Ascending aorta (tissue), 2 donors: ENCODE measurements at regions not wholly inside any gene's neighbourhood (a gene's known extent, or its start where the extent isn't known, plus 50 kb on each side); places are given as distances from the start of the nearest gene placed in this dataset.
"Not testable (repeated sequence)": the region's sequence is repeated elsewhere in the genome, so short reads cannot be mapped to it uniquely, and the experiment has no call there.

ENCODE experiments used
- DNase-seq, 2 donors: peaks; one replicate each; pipeline ENCODE4 v3.0.0-alpha.2; 2019; ENCODE audit warnings: low spot score in 2 of 2
- H3K27ac ChIP-seq, 2 donors: fragments of 200-600 bp; sonication (generic); one replicate each; pipeline ENCODE4 v1.5.1; 2016 to 2017; ENCODE audit warnings: mild to moderate bottlenecking in 1 of 2
- H3K27me3 ChIP-seq: fragments of 200-600 bp; sonication (generic); one replicate; pipeline ENCODE4 v1.5.1; 2017
- H3K36me3 ChIP-seq, 2 donors: fragments of 200-600 bp; sonication (generic); one replicate each; pipeline ENCODE4 v1.5.1; 2016
- H3K4me1 ChIP-seq, 2 donors: fragments of 200-600 bp; sonication (generic); one replicate each; pipeline ENCODE4 v1.5.1; 2016 to 2017; ENCODE audit warnings: mild to moderate bottlenecking in 1 of 2
- H3K4me3 ChIP-seq, 2 donors: fragments of 200-600 bp; sonication (generic); one replicate each; pipeline ENCODE4 v1.5.1; 2016 to 2017; ENCODE audit warnings: mild to moderate bottlenecking in 1 of 2
- H3K9me3 ChIP-seq, 2 donors: fragments of 200-600 bp; sonication (generic); one replicate each; pipeline ENCODE4 v1.5.1; 2016
- CTCF ChIP-seq, 3 experiments: fragments of 200-600 bp in 2 of 3; fragments of 450-650 bp in 1 of 3; sonication (generic) in 2 of 3; IDR thresholded peaks; one replicate each; pipeline ENCODE4 v1.5.1; 2016 to 2019; ENCODE audit warnings: antibody characterized with exemption in 3 of 3, mild to moderate bottlenecking in 1 of 3, moderate library complexity in 1 of 3
- intact Hi-C: fragments of 100-400 bp; cut with DNase I; formaldehyde crosslinking; loops from one replicate; pipeline ENCODE4 v1.15.1; 2023

- no peak for DNase-seq
- TF ChIP-seq CTCF (IDR thresholded peaks at IDR 0.05) = no peak
- H3K4me1 ChIP-seq = no peaks in the 10 kb centered on the region
- H3K27me3 ChIP-seq = no peaks in the 10 kb centered on the region
- no peaks in the 10 kb centered on the region for H3K9me3 ChIP-seq
- H3K36me3 ChIP-seq = no peaks in the 10 kb centered on the region
- H3K4me3 ChIP-seq = no peak overlapping the region
- H3K27ac ChIP-seq = no peak overlapping the region
- intact Hi-C loops = no loop called here
Measured at GRCh38 chr13:54536112-54536511, 1507.5 kb downstream of the OLFM4 start.

GRCh38 chr13:54563286-54563685 lies 1534.7 kb downstream of the OLFM4 start:
- Histone ChIP-seq H3K27me3 (no peaks in the 10 kb centered on the region), H3K4me1 (no peaks in the 10 kb centered on the region), H3K27ac (no peak overlapping the region), H3K4me3 (no peak overlapping the region), H3K36me3 (no peaks in the 10 kb centered on the region), H3K9me3 (no peaks in the 10 kb centered on the region)
- no peak for DNase-seq
- TF ChIP-seq CTCF (IDR thresholded peaks at IDR 0.05) = no peak
- intact Hi-C loops = no loop called here

GRCh38 chr13:54572037-54572436 lies 1543.4 kb downstream of the OLFM4 start:
- DNase-seq, H3K4me3 ChIP-seq, H3K36me3 ChIP-seq, H3K4me1 ChIP-seq, H3K27me3 ChIP-seq, intact Hi-C loops, H3K27ac ChIP-seq, H3K9me3 ChIP-seq: not testable (repeated sequence)

DNA sequence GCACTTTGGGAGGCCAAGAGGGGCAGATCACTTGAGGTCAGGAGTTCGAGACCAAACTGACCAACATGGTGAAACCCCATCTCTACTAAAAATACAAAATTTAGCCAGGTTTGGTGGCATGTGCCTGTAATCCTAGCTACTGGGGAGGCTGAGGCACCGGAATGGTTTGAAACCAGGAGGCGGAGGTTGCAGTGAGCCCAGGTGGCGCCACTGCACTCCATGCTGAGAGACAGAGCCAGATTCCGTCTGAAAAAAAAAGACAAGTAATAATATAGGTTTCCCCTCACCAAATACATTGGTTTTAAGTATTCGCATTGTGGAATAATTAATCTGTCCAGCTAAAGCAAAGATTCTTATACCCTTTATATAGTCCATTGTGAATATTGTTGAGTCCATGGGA lies 1544.6 kb downstream of the OLFM4 start:
- Histone ChIP-seq H3K9me3 (no peaks in the 10 kb centered on the region), H3K27me3 (no peaks in the 10 kb centered on the region), H3K36me3 (no peaks in the 10 kb centered on the region), H3K4me1 (no peaks in the 10 kb centered on the region), H3K27ac (no peak overlapping the region), H3K4me3 (no peak overlapping the region)
- intact Hi-C loops = no loop called here
- TF ChIP-seq CTCF (IDR thresholded peaks at IDR 0.05) = no peak
- DNase-seq = no peak

GRCh38 chr13:54574791-54575190 lies 1546.2 kb downstream of the OLFM4 start:
- Histone ChIP-seq H3K27ac (no peak overlapping the region), H3K36me3 (no peaks in the 10 kb centered on the region), H3K4me3 (no peak overlapping the region), H3K27me3 (no peaks in the 10 kb centered on the region), H3K9me3 (no peaks in the 10 kb centered on the region), H3K4me1 (no peaks in the 10 kb centered on the region)
- no peak for TF ChIP-seq CTCF (IDR thresholded peaks at IDR 0.05)
- no peak for DNase-seq
- intact Hi-C loops = no loop called here

GRCh38 chr13:54591540-54591939 lies 1562.9 kb downstream of the OLFM4 start:
- Histone ChIP-seq H3K4me3 (no peak overlapping the region), H3K27me3 (no peaks in the 10 kb centered on the region), H3K27ac (no peak overlapping the region), H3K36me3 (no peaks in the 10 kb centered on the region), H3K9me3 (no peaks in the 10 kb centered on the region), H3K4me1 (no peaks in the 10 kb centered on the region)
- intact Hi-C loops = no loop called here
- TF ChIP-seq CTCF (IDR thresholded peaks at IDR 0.05) = no peak
- no peak for DNase-seq
